GM12865 (cell line): ENCODE measurements at regions not wholly inside any gene's neighbourhood (a gene's known extent, or its start where the extent isn't known, plus 50 kb on each side); places are given as distances from the start of the nearest gene placed in this dataset.

Experiments
- DNase-seq: peaks from one replicate; pipeline ENCODE4 v3.0.0; 2010; ENCODE audit warnings: low read depth
- H3K4me3 ChIP-seq: 2 replicates; pipeline ENCODE4 v1.5.1; 2011; ENCODE audit warnings: mild to moderate bottlenecking, low read depth, low read length, control low read depth
- TF ChIP-seq, protein P1 (sequence below): IDR thresholded peaks from 2 replicates; pipeline ENCODE4 v1.5.1; 2011; ENCODE audit warnings: low read length, control low read depth, low read depth, inconsistent platforms; ENCODE audit not compliant: insufficient read depth; ENCODE audit errors: missing control alignments

DNA sequence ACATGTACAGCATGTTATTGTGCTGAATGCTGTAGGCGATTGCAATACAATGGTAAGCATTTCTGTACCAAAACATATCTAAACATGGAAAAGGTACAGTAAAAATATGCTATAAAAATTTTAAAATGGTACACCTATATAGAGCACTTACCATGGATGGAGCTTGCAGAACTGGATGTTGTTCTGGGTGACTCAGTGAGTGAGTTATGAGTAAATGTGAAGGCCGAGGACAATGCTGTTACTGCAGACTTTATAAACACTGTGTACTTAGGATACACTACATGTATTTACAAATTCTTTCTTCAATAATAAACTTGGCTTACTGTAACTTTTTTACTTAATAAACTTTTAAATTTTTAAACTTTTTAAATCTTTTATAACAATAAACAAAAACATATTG lies 473.4 kb upstream of the UBE2E3 start:
- TF ChIP-seq, protein P1, sequence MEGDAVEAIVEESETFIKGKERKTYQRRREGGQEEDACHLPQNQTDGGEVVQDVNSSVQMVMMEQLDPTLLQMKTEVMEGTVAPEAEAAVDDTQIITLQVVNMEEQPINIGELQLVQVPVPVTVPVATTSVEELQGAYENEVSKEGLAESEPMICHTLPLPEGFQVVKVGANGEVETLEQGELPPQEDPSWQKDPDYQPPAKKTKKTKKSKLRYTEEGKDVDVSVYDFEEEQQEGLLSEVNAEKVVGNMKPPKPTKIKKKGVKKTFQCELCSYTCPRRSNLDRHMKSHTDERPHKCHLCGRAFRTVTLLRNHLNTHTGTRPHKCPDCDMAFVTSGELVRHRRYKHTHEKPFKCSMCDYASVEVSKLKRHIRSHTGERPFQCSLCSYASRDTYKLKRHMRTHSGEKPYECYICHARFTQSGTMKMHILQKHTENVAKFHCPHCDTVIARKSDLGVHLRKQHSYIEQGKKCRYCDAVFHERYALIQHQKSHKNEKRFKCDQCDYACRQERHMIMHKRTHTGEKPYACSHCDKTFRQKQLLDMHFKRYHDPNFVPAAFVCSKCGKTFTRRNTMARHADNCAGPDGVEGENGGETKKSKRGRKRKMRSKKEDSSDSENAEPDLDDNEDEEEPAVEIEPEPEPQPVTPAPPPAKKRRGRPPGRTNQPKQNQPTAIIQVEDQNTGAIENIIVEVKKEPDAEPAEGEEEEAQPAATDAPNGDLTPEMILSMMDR: no peak
- no peak overlapping the region for H3K4me3 ChIP-seq
- DNase-seq: no peak

DNA sequence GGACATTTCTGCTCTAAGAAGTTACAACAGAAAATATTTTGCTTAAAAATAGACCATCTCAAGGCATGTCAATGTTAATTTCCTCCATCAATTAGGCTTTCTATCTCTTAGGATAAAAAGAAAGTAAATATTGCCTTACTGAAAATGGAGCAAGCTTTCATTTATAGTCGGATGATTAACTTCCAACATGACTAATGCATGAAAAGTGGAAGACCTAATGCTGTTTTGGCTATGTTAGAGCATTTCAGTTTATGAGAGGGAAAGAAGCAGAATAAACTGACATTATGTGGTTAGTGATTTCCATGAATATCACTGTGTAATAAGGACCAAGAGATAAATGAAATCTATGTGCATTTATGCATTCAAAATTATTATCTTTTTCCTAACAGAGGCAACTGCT lies 475.2 kb upstream of the UBE2E3 start:
- no peak overlapping the region for H3K4me3 ChIP-seq
- no peak for DNase-seq
- TF ChIP-seq, protein P1: no peak

DNA sequence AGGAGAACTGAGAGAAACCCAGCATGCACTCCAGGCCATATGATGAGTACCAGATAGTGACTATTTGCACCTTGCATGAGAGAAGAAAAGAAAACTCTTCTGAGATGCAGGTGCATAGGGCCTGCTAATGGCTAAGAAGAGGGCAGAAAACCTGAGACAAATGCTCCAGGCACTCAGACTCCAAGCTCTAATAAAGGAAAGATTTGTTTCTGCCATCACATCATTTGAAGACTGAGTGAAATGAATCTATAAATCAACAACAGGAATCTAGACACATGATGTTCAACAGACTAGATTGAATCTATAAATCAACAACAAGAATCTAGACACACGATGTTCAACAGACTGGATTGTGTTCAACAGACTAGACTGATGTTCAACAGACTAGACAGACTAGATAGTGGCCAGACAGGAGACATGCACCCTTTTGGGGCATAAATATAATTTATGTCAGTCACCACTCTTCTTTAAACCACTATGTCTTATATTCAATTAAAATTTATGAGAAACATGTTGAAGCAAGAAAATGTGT lies 482.7 kb upstream of the UBE2E3 start:
- no peak overlapping the region for H3K4me3 ChIP-seq
- DNase-seq: no peak
- TF ChIP-seq, protein P1: no peak

DNA sequence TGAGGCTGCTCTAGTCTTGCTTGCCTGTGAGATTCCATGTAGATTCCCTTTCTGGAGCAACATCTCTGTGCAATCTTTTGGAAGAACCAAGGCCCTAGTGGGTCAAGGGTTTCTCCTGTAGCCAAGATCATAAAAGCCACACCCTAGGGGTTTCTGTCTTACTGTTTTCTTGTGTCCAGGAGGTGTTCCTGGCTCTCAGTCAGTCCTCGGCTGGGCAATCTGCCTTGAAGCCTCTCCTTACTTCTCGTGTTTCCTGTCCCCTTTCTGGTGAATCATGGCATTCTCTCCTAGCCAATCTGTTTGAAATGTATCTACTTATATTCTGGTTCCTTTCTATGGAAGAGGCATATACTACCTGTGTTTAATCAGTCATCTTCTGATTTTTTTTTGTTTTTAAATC lies 484.8 kb upstream of the UBE2E3 start:
- DNase-seq: no peak
- no peak overlapping the region for H3K4me3 ChIP-seq
- TF ChIP-seq, protein P1: no peak

DNA sequence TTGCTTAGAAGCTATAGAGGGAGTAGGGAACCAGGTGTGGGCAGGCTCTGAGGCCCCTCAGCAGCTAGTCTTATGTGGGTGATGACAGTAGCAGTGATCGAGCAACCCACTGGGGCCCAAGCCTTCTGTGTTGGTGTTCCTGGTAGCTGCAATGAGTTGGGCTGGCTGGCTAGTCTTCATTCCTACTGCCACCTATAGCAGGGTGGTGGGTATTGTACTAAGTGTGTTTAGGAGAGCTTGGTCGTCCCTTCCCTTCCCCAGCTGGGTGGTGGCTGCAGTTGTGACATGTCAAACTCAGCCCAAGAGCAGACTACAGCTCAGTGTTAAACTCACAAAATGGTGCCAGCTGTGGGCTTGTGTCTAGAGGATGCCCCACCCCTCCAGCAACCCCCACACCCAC lies 486.1 kb upstream of the UBE2E3 start:
- TF ChIP-seq, protein P1: no peak
- DNase-seq: no peak
- no peak overlapping the region for H3K4me3 ChIP-seq

DNA sequence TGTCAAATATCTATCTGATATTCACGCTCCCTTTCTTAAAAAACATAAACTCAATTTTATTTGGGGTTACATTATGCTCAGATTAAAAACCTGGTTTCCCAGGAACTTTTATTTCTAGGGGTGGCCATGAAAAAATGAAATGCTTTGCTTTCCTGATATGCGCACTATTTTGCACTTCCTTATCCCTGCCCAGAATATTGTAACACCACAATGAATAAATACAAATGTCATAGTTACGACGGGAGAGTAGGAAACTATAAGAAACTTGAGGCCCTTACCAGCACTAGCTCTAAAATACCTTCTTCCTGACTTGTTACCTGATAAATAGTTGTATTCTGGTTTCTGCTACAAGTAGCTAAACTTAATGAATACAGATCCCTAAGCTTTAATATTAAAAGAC lies 475.6 kb upstream of the CWC22 start:
- TF ChIP-seq, protein P1: no peak
- no peak overlapping the region for H3K4me3 ChIP-seq
- no peak for DNase-seq

DNA sequence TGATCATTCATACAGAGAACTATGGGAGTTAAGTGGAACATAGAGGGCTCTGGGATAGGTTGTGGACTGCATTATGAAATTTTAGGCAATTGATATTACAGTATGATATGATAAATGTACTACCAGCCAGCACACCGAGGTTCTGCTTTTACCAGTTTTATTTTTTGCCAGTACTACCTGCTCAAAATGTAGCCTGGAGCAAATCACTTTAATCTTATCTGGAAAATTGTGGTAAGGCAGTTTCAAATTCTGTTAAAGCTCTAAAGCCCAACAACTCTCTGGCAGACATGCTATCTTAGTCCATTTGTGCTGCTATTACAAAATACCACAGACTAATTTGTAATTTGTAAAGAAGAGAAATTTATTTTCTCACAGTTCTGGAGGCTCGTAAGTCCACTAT lies 474.9 kb upstream of the CWC22 start:
- TF ChIP-seq, protein P1: no peak
- DNase-seq: no peak
- no peak overlapping the region for H3K4me3 ChIP-seq
